Nephron progenitor cell (in vitro differentiated cells): ENCODE measurements at regions not wholly inside any gene's neighbourhood (a gene's known extent, or its start where the extent isn't known, plus 50 kb on each side); places are given as distances from the start of the nearest gene placed in this dataset.

Experiments
- DNase-seq: peaks from one replicate; pipeline ENCODE4 v3.0.0; 2021
- H3K27ac Mint-ChIP-seq: 2 replicates; pipeline ENCODE4 v1.8.0; 2021; ENCODE audit warnings: mild to moderate bottlenecking, moderate library complexity, mixed read lengths
- H3K27me3 Mint-ChIP-seq: 2 replicates; pipeline ENCODE4 v1.8.0; 2021; ENCODE audit warnings: mild to moderate bottlenecking, low read depth, mixed read lengths; ENCODE audit not compliant: poor library complexity
- H3K36me3 Mint-ChIP-seq: 2 replicates; pipeline ENCODE4 v1.8.0; 2021; ENCODE audit warnings: low read depth, mixed read lengths
- H3K4me1 Mint-ChIP-seq: 2 replicates; pipeline ENCODE4 v1.8.0; 2021; ENCODE audit warnings: mixed read lengths
- H3K4me3 Mint-ChIP-seq: 2 replicates; pipeline ENCODE4 v1.8.0; 2021; ENCODE audit warnings: mild to moderate bottlenecking, moderate library complexity, mixed read lengths
- H3K9me3 Mint-ChIP-seq: 2 replicates; pipeline ENCODE4 v1.8.0; 2021; ENCODE audit warnings: mild to moderate bottlenecking, moderate library complexity, mixed read lengths
- TF ChIP-seq, protein P1 (sequence below): fragments of 200-600 bp; sonication (generic); IDR thresholded peaks from 2 replicates; pipeline ENCODE4 v1.5.0; 2021; ENCODE audit warnings: antibody characterized with exemption

- H3K27me3 Mint-ChIP-seq, result no peaks in the 10 kb centered on the region
- H3K9me3 Mint-ChIP-seq, result no peaks in the 10 kb centered on the region
- TF ChIP-seq, protein P1, sequence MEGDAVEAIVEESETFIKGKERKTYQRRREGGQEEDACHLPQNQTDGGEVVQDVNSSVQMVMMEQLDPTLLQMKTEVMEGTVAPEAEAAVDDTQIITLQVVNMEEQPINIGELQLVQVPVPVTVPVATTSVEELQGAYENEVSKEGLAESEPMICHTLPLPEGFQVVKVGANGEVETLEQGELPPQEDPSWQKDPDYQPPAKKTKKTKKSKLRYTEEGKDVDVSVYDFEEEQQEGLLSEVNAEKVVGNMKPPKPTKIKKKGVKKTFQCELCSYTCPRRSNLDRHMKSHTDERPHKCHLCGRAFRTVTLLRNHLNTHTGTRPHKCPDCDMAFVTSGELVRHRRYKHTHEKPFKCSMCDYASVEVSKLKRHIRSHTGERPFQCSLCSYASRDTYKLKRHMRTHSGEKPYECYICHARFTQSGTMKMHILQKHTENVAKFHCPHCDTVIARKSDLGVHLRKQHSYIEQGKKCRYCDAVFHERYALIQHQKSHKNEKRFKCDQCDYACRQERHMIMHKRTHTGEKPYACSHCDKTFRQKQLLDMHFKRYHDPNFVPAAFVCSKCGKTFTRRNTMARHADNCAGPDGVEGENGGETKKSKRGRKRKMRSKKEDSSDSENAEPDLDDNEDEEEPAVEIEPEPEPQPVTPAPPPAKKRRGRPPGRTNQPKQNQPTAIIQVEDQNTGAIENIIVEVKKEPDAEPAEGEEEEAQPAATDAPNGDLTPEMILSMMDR, result no peak
- no peak for DNase-seq
- H3K4me1 Mint-ChIP-seq, result no peaks in the 10 kb centered on the region
- no peaks in the 10 kb centered on the region for H3K36me3 Mint-ChIP-seq
- no peak overlapping the region for H3K4me3 Mint-ChIP-seq
- H3K27ac Mint-ChIP-seq, result no peak overlapping the region
These were observed 1265.1 kb upstream of the CDH8 start for GRCh38 chr16:63301349-63301748.

DNA sequence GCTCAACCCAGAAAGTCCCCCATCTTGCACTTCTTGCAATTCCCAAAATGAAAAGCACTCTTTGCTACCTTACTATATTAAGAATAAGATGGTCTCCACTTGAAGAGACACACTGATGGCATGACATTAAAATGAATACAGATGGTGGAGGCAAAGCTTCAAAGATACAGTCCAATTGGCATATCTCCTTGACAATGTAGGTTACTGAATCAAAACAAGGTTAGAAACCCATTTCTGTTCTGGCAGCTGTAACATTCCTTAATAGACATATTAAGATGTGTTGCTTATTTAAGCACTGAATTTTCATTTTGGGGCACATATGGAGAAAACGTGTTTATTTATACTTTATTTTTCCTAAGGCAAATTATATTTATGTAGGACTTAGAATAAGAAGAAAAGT, 1262.8 kb upstream of the CDH8 start:
- Mint-ChIP-seq H3K36me3 (no peaks in the 10 kb centered on the region), H3K27me3 (no peaks in the 10 kb centered on the region), H3K4me1 (no peaks in the 10 kb centered on the region), H3K9me3 (no peaks in the 10 kb centered on the region), H3K27ac (no peak overlapping the region), H3K4me3 (no peak overlapping the region)
- TF ChIP-seq, protein P1, result no peak
- no peak for DNase-seq

DNA sequence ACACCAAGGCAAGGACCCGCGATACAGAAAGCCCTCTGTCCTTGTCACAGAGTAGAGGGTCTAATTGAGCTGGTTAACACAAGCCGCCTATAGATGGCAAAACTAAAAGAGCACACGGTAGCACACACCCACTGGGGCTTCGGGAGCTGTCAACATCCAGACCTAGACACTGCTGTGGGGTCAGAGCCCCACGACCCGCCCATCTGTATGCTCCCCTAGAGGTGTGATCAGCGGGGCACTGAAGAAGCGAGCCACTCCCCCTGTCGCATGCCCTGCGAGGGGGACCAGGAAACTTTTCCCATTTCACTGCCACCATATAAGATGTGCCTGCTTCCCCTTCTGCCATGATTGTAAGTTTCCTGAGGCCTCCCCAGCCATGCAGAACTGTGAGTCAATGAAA, 1255.8 kb upstream of the CDH8 start:
- Mint-ChIP-seq H3K27me3 (no peaks in the 10 kb centered on the region), H3K4me1 (no peaks in the 10 kb centered on the region), H3K4me3 (no peak overlapping the region), H3K27ac (no peak overlapping the region), H3K36me3 (no peaks in the 10 kb centered on the region), H3K9me3 (no peaks in the 10 kb centered on the region)
- TF ChIP-seq, protein P1, result no peak
- DNase-seq, result no peak

GRCh38 chr16:63289834-63290460, 1253.7 kb upstream of the CDH8 start:
- Mint-ChIP-seq H3K4me1 (no peaks in the 10 kb centered on the region), H3K9me3 (no peaks in the 10 kb centered on the region)
- peak; percentile 65 for DNase-seq

GRCh38 chr16:63287401-63287800, 1251.2 kb upstream of the CDH8 start:
- H3K4me1 Mint-ChIP-seq, result no peaks in the 10 kb centered on the region
- no peaks in the 10 kb centered on the region for H3K36me3 Mint-ChIP-seq
- H3K27me3 Mint-ChIP-seq, result no peaks in the 10 kb centered on the region
- TF ChIP-seq, protein P1, result no peak
- no peak overlapping the region for H3K4me3 Mint-ChIP-seq
- H3K9me3 Mint-ChIP-seq, result no peaks in the 10 kb centered on the region
- DNase-seq, result no peak
- H3K27ac Mint-ChIP-seq, result no peak overlapping the region

More at GRCh38 chr16:63289834-63290460, 1253.7 kb upstream of the CDH8 start:
- TF ChIP-seq, protein P1, result peak; percentile 96
- H3K4me3 Mint-ChIP-seq, result no peak overlapping the region
- H3K27ac Mint-ChIP-seq, result no peak overlapping the region
- H3K36me3 Mint-ChIP-seq, result no peaks in the 10 kb centered on the region
- H3K27me3 Mint-ChIP-seq, result no peaks in the 10 kb centered on the region

DNA sequence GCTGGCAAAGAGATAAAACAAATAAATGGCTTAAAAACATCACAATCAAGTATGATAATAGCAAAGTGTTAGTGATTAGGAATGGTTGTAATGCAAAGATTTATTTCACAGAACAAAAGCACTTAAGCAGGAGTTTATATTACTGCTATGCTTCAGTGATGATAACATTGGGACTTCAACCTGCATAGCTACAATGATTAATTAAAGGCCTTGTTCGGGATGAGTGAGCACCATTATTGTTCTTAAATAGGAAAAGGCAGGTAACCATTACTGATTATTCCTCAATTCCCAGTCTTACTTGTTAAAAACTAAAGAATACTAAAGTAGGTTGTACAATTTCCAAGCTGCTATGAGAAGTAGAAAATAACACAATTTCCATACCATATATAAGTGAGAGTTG, 1247.5 kb upstream of the CDH8 start:
- TF ChIP-seq, protein P1, result no peak
- no peak for DNase-seq
- no peak overlapping the region for H3K4me3 Mint-ChIP-seq
- no peaks in the 10 kb centered on the region for H3K36me3 Mint-ChIP-seq
- H3K27me3 Mint-ChIP-seq, result no peaks in the 10 kb centered on the region
- H3K27ac Mint-ChIP-seq, result no peak overlapping the region
- no peaks in the 10 kb centered on the region for H3K9me3 Mint-ChIP-seq
- H3K4me1 Mint-ChIP-seq, result no peaks in the 10 kb centered on the region
